ENCODE measurements at regions not wholly inside any gene's neighbourhood (a gene's known extent, or its start where the extent isn't known, plus 50 kb on each side); places are given as distances from the start of the nearest gene placed in this dataset.
"Not testable (repeated sequence)": the region's sequence is repeated elsewhere in the genome, so short reads cannot be mapped to it uniquely, and the experiment has no call there.

- not testable (repeated sequence) for DNase-seq
Observed at GRCh38 chr4:52157071-52157470, 106.0 kb downstream of the SPATA18 start.

DNA sequence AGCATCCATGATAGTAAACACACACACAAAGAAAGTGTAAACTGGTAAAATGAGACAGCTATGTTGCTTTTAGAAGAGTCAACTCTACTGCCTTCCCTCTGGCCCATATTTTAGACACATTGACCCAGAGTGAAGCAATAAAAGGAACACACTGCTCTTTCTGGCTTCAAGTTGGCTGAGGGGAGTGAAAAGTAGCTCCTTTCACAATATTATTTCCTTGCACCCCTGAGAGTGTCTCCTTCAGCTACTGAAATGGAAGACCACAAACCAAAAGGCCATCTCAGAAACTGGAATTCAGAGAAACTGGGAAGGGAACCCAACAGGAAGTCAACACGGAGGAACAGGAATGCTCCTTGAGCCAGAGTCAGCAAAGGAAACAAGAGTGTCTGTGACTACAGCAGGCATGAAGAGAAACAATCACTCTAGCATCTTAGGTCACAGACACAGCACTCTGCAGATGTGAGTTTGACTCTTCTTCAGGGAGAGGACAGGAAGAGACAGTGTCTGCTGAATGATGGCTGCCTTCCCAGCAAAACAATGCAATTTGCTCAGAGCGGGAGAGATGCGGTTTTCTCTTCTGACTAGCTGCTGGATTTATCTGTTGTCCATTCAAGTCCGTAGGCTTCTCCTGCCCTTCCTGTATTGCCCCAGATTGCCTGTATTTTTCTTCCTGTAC is 106.7 kb downstream of the SPATA18 start:
- DNase-seq, result no peak

GRCh38 chr4:52160859-52161258 is 109.8 kb downstream of the SPATA18 start:
- no peak for DNase-seq

DNA sequence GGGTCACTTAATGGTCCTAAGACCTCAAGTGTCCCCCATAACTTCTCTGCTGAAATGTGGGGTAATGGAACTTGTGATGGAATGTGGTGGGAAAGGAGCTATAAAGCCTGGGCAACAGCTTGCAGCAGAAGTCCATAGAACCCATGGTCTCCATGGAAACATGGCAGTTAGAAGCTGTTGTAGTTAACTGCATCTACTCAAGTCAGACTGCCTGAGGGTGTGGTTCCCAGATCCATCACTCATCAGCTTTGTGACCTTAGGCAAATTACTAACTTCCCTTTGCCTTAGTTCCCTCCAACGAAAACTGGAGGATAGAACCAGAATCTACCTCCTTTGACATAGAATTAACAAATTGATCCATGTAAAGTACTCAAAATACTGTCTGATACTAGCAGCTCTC is 113.0 kb downstream of the SPATA18 start:
- DNase-seq, result no peak

DNA sequence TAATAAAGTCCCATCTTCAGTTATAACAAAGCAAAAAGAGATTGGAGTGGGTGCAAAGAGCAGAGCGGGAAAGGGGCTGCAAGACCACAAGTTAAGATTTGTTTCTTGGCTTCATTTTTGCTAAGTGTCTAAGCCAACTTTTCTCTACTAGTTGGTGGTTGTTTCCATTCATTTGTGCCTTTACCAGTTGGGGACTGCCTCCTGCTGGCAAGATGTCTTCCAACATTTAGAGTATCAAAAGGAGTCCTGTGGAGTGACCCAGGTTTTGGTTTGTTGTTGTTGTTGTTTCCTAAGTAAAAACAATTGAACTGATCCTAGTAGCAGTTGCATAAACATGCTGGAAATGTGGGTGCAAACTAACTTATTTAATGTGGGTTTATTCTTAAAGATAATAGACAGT is 121.1 kb downstream of the SPATA18 start:
- DNase-seq, result no peak

DNA sequence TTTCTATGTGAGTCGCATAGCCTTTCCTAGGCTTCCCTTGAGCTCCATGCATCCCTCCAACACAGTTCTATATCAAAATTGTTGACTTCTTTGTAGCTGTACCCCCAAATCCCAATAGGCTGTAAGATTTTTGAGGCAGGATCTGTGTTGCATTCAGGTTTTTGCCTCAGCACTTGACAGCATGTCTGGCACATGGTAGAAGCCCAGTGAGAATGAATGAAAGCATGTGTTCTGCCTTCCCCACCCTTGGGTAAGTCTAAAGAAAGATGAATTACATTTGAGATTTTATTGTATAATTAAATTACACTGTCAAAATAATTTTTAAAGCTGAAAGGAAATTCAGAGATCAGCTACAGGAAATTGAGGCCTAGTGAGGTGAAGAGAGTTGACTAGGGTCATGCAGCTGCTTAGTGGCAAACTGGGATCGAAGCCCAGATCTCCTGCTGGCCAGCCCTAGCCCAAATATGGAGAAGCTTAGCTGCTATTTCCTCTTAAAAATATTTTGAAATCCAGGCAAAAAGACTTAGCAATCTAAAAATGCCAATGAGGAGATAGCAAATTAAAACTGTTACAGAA is 122.5 kb downstream of the SPATA18 start:
- DNase-seq, result no peak

GRCh38 chr4:52187603-52188002 is 136.5 kb downstream of the SPATA18 start:
- no peak for DNase-seq

DNA sequence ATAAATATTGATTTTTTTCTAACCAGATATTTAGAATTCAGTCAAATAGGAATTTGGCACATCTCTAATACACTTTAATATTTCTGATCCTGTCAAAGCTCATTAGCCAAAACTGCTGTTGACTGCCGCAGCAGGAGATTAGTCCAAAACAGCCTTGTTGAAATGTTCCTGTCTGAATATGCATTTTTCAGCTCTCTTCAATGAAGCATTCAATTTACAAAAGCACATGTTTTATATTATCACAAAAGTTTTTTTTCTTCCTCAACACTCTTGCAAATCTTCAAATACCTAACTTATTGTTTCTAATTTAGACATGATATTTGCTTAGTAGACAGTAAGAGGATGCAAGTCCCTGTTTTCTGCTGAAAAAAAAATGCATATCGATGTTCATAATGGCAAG is 140.9 kb downstream of the SPATA18 start:
- no peak for DNase-seq

GRCh38 chr4:52192721-52193135 is 141.6 kb downstream of the SPATA18 start:
- no peak for DNase-seq

GRCh38 chr4:52195869-52196268 is 144.8 kb downstream of the SPATA18 start:
- DNase-seq, result no peak

DNA sequence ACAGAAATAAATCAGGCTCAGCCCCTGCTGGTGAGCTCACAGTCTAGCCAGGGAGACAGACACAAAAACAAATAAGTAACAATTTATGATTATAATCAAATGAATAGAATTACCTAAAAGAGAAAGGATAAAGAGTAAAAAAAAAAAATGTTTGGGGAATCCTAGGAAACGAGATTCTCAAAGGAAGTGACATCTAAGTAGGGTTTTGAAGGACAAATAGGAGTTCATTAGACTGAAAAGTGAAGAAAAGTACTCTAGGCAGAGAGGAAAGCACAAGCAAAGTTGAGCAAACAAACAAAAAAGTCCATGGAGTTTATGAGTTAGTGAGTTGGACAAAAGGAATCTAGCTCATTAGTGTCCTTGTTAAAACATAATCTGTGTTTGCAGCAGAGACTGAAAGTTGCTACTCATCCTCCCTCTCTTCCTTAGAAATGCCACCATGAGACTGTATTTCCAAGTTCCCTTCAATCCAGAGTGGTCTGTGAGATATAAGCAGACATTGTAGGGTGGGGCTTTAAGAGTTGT is 145.6 kb downstream of the SPATA18 start:
- no peak for DNase-seq

- no peak for DNase-seq
Observed at GRCh38 chr4:52197306-52197705, 146.2 kb downstream of the SPATA18 start.

GRCh38 chr4:52198294-52198693 is 147.2 kb downstream of the SPATA18 start:
- DNase-seq, result no peak

- no peak for DNase-seq
Observed at GRCh38 chr4:52199574-52200338, 148.7 kb downstream of the SPATA18 start.

DNA sequence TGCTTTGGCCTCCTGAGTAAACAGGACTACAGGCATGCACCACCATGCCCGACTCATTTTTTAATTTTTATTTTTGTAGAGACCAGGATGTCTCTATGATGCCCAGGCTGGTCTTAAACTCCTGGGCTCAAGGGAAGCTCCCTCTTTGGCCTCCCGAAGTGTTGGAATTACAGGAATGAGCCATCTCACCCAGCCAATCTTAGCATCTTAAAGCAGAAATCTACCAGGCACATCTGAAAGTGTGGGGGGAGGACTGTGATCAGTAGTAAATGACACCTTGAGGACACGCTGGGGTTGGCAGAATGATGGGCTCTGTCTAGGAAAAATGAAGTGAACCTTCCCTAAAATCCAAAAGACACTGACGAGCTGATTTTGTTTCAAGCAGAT is 149.2 kb downstream of the SPATA18 start:
- DNase-seq, result no peak

- no peak for DNase-seq
Observed at GRCh38 chr4:52201715-52202114, 150.6 kb downstream of the SPATA18 start.

- DNase-seq, result no peak
Observed at GRCh38 chr4:52202251-52202779, 151.2 kb downstream of the SPATA18 start.

GRCh38 chr4:52202931-52203330 is 151.8 kb downstream of the SPATA18 start:
- DNase-seq, result no peak

- no peak for DNase-seq
Observed at GRCh38 chr4:52203351-52203750, 152.2 kb downstream of the SPATA18 start.

GRCh38 chr4:52204921-52205320 is 153.8 kb downstream of the SPATA18 start:
- DNase-seq, result no peak

DNA sequence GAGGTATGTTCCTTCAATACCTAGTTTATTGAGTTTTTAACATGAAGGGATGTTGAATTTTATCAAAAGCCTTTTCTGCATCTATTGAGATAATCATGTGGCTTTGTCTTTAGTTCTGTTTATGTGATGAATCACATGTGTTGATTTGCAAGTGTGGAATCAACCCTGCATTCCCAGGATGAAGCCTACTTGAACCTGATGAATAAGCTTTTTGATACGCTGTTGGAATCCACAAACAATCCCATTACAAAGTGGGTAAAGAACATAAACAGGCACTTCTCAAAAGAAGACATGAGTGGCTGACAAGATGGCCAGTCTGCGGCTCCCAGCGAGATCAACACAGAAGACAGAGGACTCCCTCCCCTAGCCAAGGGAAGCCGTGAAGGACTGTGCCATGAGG is 156.0 kb downstream of the SPATA18 start:
- not testable (repeated sequence) for DNase-seq

- no peak for DNase-seq
Observed at GRCh38 chr4:52212702-52213101, 161.6 kb downstream of the SPATA18 start.

DNA sequence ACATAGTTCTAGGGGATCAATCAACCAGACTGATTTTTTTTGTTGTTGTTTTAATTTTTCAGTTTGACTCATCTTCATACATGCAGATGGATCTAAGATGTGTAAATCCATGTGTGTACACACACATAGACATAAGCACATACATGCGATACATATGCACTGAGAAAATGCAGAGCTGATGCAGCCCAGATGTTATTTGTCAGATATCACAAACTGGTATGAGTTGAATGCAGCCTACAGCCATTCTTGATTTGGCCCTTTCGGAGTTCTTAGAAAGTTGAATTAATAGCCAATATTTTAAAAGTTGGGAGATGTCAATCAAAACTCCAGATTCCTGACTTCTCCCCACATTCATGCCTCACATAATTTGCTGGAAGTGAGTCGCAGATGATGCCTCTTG is 180.4 kb downstream of the SPATA18 start:
- no peak for DNase-seq
